Activated CD4-positive, alpha-beta T cell treated with anti-CD3 and anti-CD28 coated beads, Interleukin-2, amount 10 ng/mL, durations not matched to agents 7 days and 5 days (primary cell): ENCODE measurements at regions not wholly inside any gene's neighbourhood (a gene's known extent, or its start where the extent isn't known, plus 50 kb on each side); places are given as distances from the start of the nearest gene placed in this dataset.

Experiments
- CTCF ChIA-PET: fragments of 350-600 bp; sonication (Branson Sonifier 250); formaldehyde crosslinking; loops from one replicate; lab custom pipeline; 2021; ENCODE audit warnings: antibody characterized with exemption; lab: Charles Lee
- POLR2A ChIA-PET: fragments of 350-600 bp; sonication (Branson Sonifier 250); formaldehyde crosslinking; loops from one replicate; lab custom pipeline; 2021; ENCODE audit warnings: antibody characterized with exemption; lab: Charles Lee
- DNase-seq: peaks from one replicate; pipeline ENCODE4 v3.0.0-alpha.2; 2020
- H3K27ac Mint-ChIP-seq: one replicate; pipeline ENCODE4 v1.8.0; 2021; ENCODE audit warnings: mild to moderate bottlenecking, moderate library complexity, mixed read lengths
- H3K27me3 Mint-ChIP-seq: one replicate; pipeline ENCODE4 v1.8.0; 2021; ENCODE audit warnings: mixed read lengths
- H3K36me3 Mint-ChIP-seq: one replicate; pipeline ENCODE4 v1.8.0; 2021; ENCODE audit warnings: low read depth, mixed read lengths
- H3K4me1 Mint-ChIP-seq: one replicate; pipeline ENCODE4 v1.8.0; 2021; ENCODE audit warnings: mixed read lengths
- H3K4me3 Mint-ChIP-seq: one replicate; pipeline ENCODE4 v1.8.0; 2021; ENCODE audit warnings: mild to moderate bottlenecking, moderate library complexity, mixed read lengths
- H3K9me3 Mint-ChIP-seq: one replicate; pipeline ENCODE4 v1.8.0; 2021; ENCODE audit warnings: mixed read lengths

GRCh38 chr11:104727095-104727494 lies 171.2 kb downstream of the CASP12 start:
- Mint-ChIP-seq H3K36me3 (peaks cover 11% of the 10 kb centered on the region), H3K27me3 (no peaks in the 10 kb centered on the region), H3K9me3 (peaks cover 14% of the 10 kb centered on the region), H3K4me3 (no peak overlapping the region), H3K27ac (no peak overlapping the region), H3K4me1 (peaks cover 7% of the 10 kb centered on the region)
- ChIA-PET POLR2A (no interaction called here), CTCF (interaction anchor here (1.0 kb wide), 1 partner anchor 21 kb away, joined by 3 read pairs; no protein-coding TSS in a partner anchor)
- no peak for DNase-seq

- Mint-ChIP-seq H3K27ac (no peak overlapping the region), H3K36me3 (peaks cover 11% of the 10 kb centered on the region), H3K4me1 (no peaks in the 10 kb centered on the region), H3K9me3 (peaks cover 18% of the 10 kb centered on the region), H3K4me3 (no peak overlapping the region), H3K27me3 (no peaks in the 10 kb centered on the region)
- no peak for DNase-seq
- ChIA-PET CTCF (interaction anchor here (1.0 kb wide), 1 partner anchor 20 kb away, joined by 3 read pairs; no protein-coding TSS in a partner anchor), POLR2A (no interaction called here)
Observed at GRCh38 chr11:104725796-104726408, 172.4 kb downstream of the CASP12 start.

GRCh38 chr11:104713401-104713800 lies 184.9 kb downstream of the CASP12 start:
- H3K27me3 Mint-ChIP-seq, result no peaks in the 10 kb centered on the region
- no peak overlapping the region for H3K4me3 Mint-ChIP-seq
- DNase-seq, result no peak
- peaks cover 19% of the 10 kb centered on the region for H3K9me3 Mint-ChIP-seq
- ChIA-PET POLR2A (no interaction called here), CTCF (no interaction called here)
- H3K27ac Mint-ChIP-seq, result no peak overlapping the region
- peaks cover 13% of the 10 kb centered on the region for H3K4me1 Mint-ChIP-seq
- H3K36me3 Mint-ChIP-seq, result peaks cover 10% of the 10 kb centered on the region

GRCh38 chr11:104705490-104706190 lies 192.6 kb downstream of the CASP12 start:
- H3K27me3 Mint-ChIP-seq, result no peaks in the 10 kb centered on the region
- peak overlapping the region; percentile 75 for H3K4me3 Mint-ChIP-seq
- peaks cover 62% of the 10 kb centered on the region for H3K4me1 Mint-ChIP-seq
- peaks cover 8% of the 10 kb centered on the region for H3K9me3 Mint-ChIP-seq
- CTCF ChIA-PET, result interaction anchor here (0.9 to 1.0 kb wide), 3 partner anchors 10 to 68 kb away, joined by 3 read pairs; no protein-coding TSS in a partner anchor
- POLR2A ChIA-PET, result no interaction called here
- DNase-seq, result peak; percentile 89
- peaks cover 46% of the 10 kb centered on the region for H3K36me3 Mint-ChIP-seq
- peak overlapping the region; percentile 99 for H3K27ac Mint-ChIP-seq

- ChIA-PET CTCF (interaction anchor here (0.9 to 1.0 kb wide), 2 partner anchors 9 to 67 kb away, joined by 3 read pairs; no protein-coding TSS in a partner anchor), POLR2A (no interaction called here)
- no peaks in the 10 kb centered on the region for H3K27me3 Mint-ChIP-seq
- no peak for DNase-seq
- H3K9me3 Mint-ChIP-seq, result peaks cover 8% of the 10 kb centered on the region
- H3K27ac Mint-ChIP-seq, result peak overlapping the region; percentile 99
- peak overlapping the region; percentile 75 for H3K4me3 Mint-ChIP-seq
- peaks cover 64% of the 10 kb centered on the region for H3K4me1 Mint-ChIP-seq
- peaks cover 45% of the 10 kb centered on the region for H3K36me3 Mint-ChIP-seq
Observed at GRCh38 chr11:104704888-104705287, 193.4 kb downstream of the CASP12 start.

GRCh38 chr11:104704146-104704830 lies 194.0 kb downstream of the CASP12 start:
- no peaks in the 10 kb centered on the region for H3K27me3 Mint-ChIP-seq
- ChIA-PET CTCF (interaction anchor here (0.9 to 1.0 kb wide), 2 partner anchors 9 to 66 kb away, joined by 3 read pairs; no protein-coding TSS in a partner anchor), POLR2A (no interaction called here)
- peaks cover 60% of the 10 kb centered on the region for H3K4me1 Mint-ChIP-seq
- no peak for DNase-seq
- H3K9me3 Mint-ChIP-seq, result peaks cover 5% of the 10 kb centered on the region
- H3K27ac Mint-ChIP-seq, result peak overlapping the region; percentile 99
- peaks cover 43% of the 10 kb centered on the region for H3K36me3 Mint-ChIP-seq
- H3K4me3 Mint-ChIP-seq, result no peak overlapping the region

GRCh38 chr11:104700609-104701008 lies 197.7 kb downstream of the CASP12 start:
- ChIA-PET CTCF (interaction anchor here (1.0 to 1.3 kb wide), 2 partner anchors 12 to 28 kb away, joined by 3 read pairs; no protein-coding TSS in a partner anchor), POLR2A (no interaction called here)
- DNase-seq, result no peak
- Mint-ChIP-seq H3K4me1 (peaks cover 38% of the 10 kb centered on the region), H3K4me3 (no peak overlapping the region), H3K27ac (peak overlapping the region; percentile 28), H3K27me3 (no peaks in the 10 kb centered on the region), H3K9me3 (peaks cover 12% of the 10 kb centered on the region), H3K36me3 (peaks cover 28% of the 10 kb centered on the region)

GRCh38 chr11:104699981-104700380 lies 198.3 kb downstream of the CASP12 start:
- no peak for DNase-seq
- ChIA-PET POLR2A (no interaction called here), CTCF (interaction anchor here (0.7 to 1.3 kb wide), 3 partner anchors 11 to 28 kb away, joined by 3 read pairs; no protein-coding TSS in a partner anchor)
- Mint-ChIP-seq H3K27me3 (no peaks in the 10 kb centered on the region), H3K27ac (no peak overlapping the region), H3K4me3 (no peak overlapping the region), H3K36me3 (peaks cover 22% of the 10 kb centered on the region), H3K9me3 (peaks cover 12% of the 10 kb centered on the region), H3K4me1 (peaks cover 32% of the 10 kb centered on the region)

- ChIA-PET POLR2A (interaction anchor here (0.6 kb wide), 1 partner anchor 1422 kb away, joined by 7 read pairs; no protein-coding TSS in a partner anchor), CTCF (interaction anchor here (0.7 kb wide), 1 partner anchor 10 kb away, joined by 3 read pairs; no protein-coding TSS in a partner anchor)
Observed at GRCh38 chr11:104695065-104695463, 203.2 kb downstream of the CASP12 start.

GRCh38 chr11:104694259-104695064 lies 203.8 kb downstream of the CASP12 start:
- H3K9me3 Mint-ChIP-seq, result peaks cover 20% of the 10 kb centered on the region
- H3K27ac Mint-ChIP-seq, result no peak overlapping the region
- CTCF ChIA-PET, result interaction anchor here (0.9 kb wide), 1 partner anchor 8 kb away, joined by 4 read pairs; no protein-coding TSS in a partner anchor
- no peak overlapping the region for H3K4me3 Mint-ChIP-seq
- no peaks in the 10 kb centered on the region for H3K27me3 Mint-ChIP-seq
- DNase-seq, result no peak
- H3K36me3 Mint-ChIP-seq, result peaks cover 18% of the 10 kb centered on the region
- H3K4me1 Mint-ChIP-seq, result peaks cover 6% of the 10 kb centered on the region
- POLR2A ChIA-PET, result interaction anchor here (0.6 kb wide), 1 partner anchor 1422 kb away, joined by 7 read pairs; no protein-coding TSS in a partner anchor

More at GRCh38 chr11:104695065-104695463, 203.2 kb downstream of the CASP12 start:
- Mint-ChIP-seq H3K9me3 (peaks cover 20% of the 10 kb centered on the region), H3K4me1 (peaks cover 6% of the 10 kb centered on the region), H3K4me3 (no peak overlapping the region), H3K27me3 (no peaks in the 10 kb centered on the region), H3K36me3 (peaks cover 18% of the 10 kb centered on the region), H3K27ac (no peak overlapping the region)
- no peak for DNase-seq

GRCh38 chr11:104692751-104693150 lies 205.5 kb downstream of the CASP12 start:
- Mint-ChIP-seq H3K27ac (no peak overlapping the region), H3K9me3 (peaks cover 20% of the 10 kb centered on the region), H3K36me3 (peaks cover 15% of the 10 kb centered on the region), H3K27me3 (no peaks in the 10 kb centered on the region), H3K4me1 (peaks cover 9% of the 10 kb centered on the region), H3K4me3 (no peak overlapping the region)
- ChIA-PET CTCF (no interaction called here), POLR2A (no interaction called here)
- no peak for DNase-seq

- H3K9me3 Mint-ChIP-seq, result peaks cover 15% of the 10 kb centered on the region
- no peaks in the 10 kb centered on the region for H3K27me3 Mint-ChIP-seq
- DNase-seq, result no peak
- no peak overlapping the region for H3K4me3 Mint-ChIP-seq
- peaks cover 9% of the 10 kb centered on the region for H3K4me1 Mint-ChIP-seq
- H3K27ac Mint-ChIP-seq, result peak overlapping the region; percentile 6
- CTCF ChIA-PET, result no interaction called here
- peaks cover 13% of the 10 kb centered on the region for H3K36me3 Mint-ChIP-seq
- POLR2A ChIA-PET, result no interaction called here
Observed at GRCh38 chr11:104691129-104691528, 207.1 kb downstream of the CASP12 start.
